Heart left ventricle (tissue), 16 donors: ENCODE measurements at regions not wholly inside any gene's neighbourhood (a gene's known extent, or its start where the extent isn't known, plus 50 kb on each side); places are given as distances from the start of the nearest gene placed in this dataset.

Experiments
- ATAC-seq, 4 donors: fragments of 200-7000 bp; cut with Tn5 transposase; one replicate each; pipeline ENCODE4 v1.9.1; 2020 to 2022; ENCODE audit warnings: moderate library complexity in 4 of 4, mild to moderate bottlenecking in 3 of 4, moderate number of reproducible peaks in 1 of 4
- DNase-seq, 5 donors: peaks; one replicate each; pipeline ENCODE4 v3.0.0-alpha.2; 2020
- H3K27ac ChIP-seq, 12 donors: fragments of 200-600 bp; sonication (generic) in 4 of 12; one replicate each; pipeline versions ENCODE4 v1.5.0 to v1.8.0; 2016 to 2022; ENCODE audit warnings: mild to moderate bottlenecking in 2 of 12
- H3K27me3 ChIP-seq, 9 donors: fragments of 200-600 bp; sonication (generic) in 2 of 9; one replicate each; pipeline versions ENCODE4 v1.5.1 to v1.8.0; 2016 to 2022; ENCODE audit warnings: mild to moderate bottlenecking in 3 of 9
- H3K36me3 ChIP-seq, 9 donors: fragments of 200-600 bp; sonication (generic) in 2 of 9; one replicate each; pipeline versions ENCODE4 v1.5.0 to v1.8.0; 2018 to 2022; ENCODE audit warnings: mild to moderate bottlenecking in 2 of 9
- H3K4me1 ChIP-seq, 12 donors: fragments of 200-600 bp; sonication (generic) in 4 of 12; one replicate each; pipeline versions ENCODE4 v1.5.0 to v1.8.0; 2016 to 2022; ENCODE audit warnings: mild to moderate bottlenecking in 3 of 12
- H3K4me3 ChIP-seq, 12 donors: fragments of 200-600 bp; sonication (generic) in 4 of 12; one replicate each; pipeline versions ENCODE4 v1.5.0 to v1.8.0; 2017 to 2022; ENCODE audit warnings: mild to moderate bottlenecking in 9 of 12, moderate library complexity in 4 of 12
- H3K9me3 ChIP-seq, 12 donors: fragments of 200-600 bp; sonication (generic) in 4 of 12; one replicate each; pipeline versions ENCODE4 v1.5.0 to v1.8.0; 2016 to 2022; ENCODE audit warnings: mild to moderate bottlenecking in 1 of 12
- CTCF ChIP-seq, 12 donors: fragments of 200-600 bp; sonication (generic) in 4 of 12; IDR thresholded peaks; one replicate each; pipeline versions ENCODE4 v1.5.0 to v1.8.0; 2018 to 2022; ENCODE audit warnings: antibody characterized with exemption in 12 of 12, mild to moderate bottlenecking in 5 of 12
- POLR2A ChIP-seq, 2 donors: fragments of 450-650 bp; IDR thresholded peaks; one replicate each; pipeline ENCODE4 v1.6.1; 2017; ENCODE audit warnings: antibody characterized with exemption in 2 of 2, mild to moderate bottlenecking in 2 of 2, moderate library complexity in 2 of 2
- WGBS, 4 donors: extraction: QIAGEN DNeasy Blood & Tissue Kit in 2 of 4; methylation state at CpG; one replicate each; pipeline versions ENCODE4 v1.1.5 to v1.1.7; 2013 to 2018; 5-methylcytosine and 5-hydroxymethylcytosine counted together
- intact Hi-C, 10 donors: fragments of 100-400 bp; cut with DNase I; formaldehyde crosslinking; loops; one replicate each; pipeline versions ENCODE4 v1.11.1 to v1.14.2; 2022
- donor health status: ischemic (EF 13 %, LVEDD 7.1; RV severe dilation, severe dysfunction).
- donor health status: healthy with polysubstance abuse.
- donor health status: DM: no; HTN: yes; CAD: no.
- donor health status: DM: no; HTN: no; CAD: no.
- donor health status: ischemic (EF 25% LVEDD 6.9; RV normal size, moderate dysfunction).
- donor health status: ischemic (EF 25% LVEDD 5.7; RV mildly dilated, moderate dysfunction).
- donor health status: healthy.
- donor health status: DM: yes; HTN: yes; CAD: no.
- donor health status: ischemic (EF 35%, LVEDD 5.7; RV mildly dilated, moderate dysfunction).
- donor health status: nonischemic (EF 11% LVEDD 7.7; RV severe dilation, severe dysfunction).
- donor health status: DM: yes; HTN: yes; CAD: no.
- donor health status: PGD.
- donor health status: ischemic (EF 29% LVEDD 5.4; RV normal size, mild dysfunction).
- donor health status: nonischemic (EF 23%, LVEDD 6.1; RV moderate dilation, normal function).

GRCh38 chr11:45023065-45023365, 72.3 kb upstream of the TP53I11 start:
- ATAC-seq: no peak
- no peaks in the 10 kb centered on the region for H3K36me3 ChIP-seq
- H3K4me1 ChIP-seq: peaks cover 10 to 64% (median 37%) of the 10 kb centered on the region in 12 donors
- intact Hi-C loops: loop anchor here in 3 of 10 donors (5.0 kb wide), 2 partner anchors 71 to 76 kb away; partner anchors contain the start of gene TP53I11 (in 2 of the 3)
- no peaks in the 10 kb centered on the region for H3K27me3 ChIP-seq
- H3K4me3 ChIP-seq: no peak overlapping the region
- 73 to 77% (median 76%) methylated on average over 5 of the region's 5 CpGs for WGBS, 4 donors
- no peak for TF ChIP-seq POLR2A (IDR thresholded peaks at IDR 0.05)
- TF ChIP-seq CTCF (IDR thresholded peaks at IDR 0.05): no peak
- DNase-seq: no peak
- H3K27ac ChIP-seq: no peak overlapping the region
- H3K9me3 ChIP-seq: no peaks in the 10 kb centered on the region

GRCh38 chr11:45024316-45024715, 73.6 kb upstream of the TP53I11 start:
- intact Hi-C loops: loop anchor here in 3 of 10 donors (5.0 kb wide), 2 partner anchors 72 to 77 kb away; partner anchors contain the start of gene TP53I11 (in 2 of the 3)
- no peaks in the 10 kb centered on the region for H3K36me3 ChIP-seq
- ATAC-seq: no peak
- H3K27ac ChIP-seq: no peak overlapping the region
- H3K9me3 ChIP-seq: no peaks in the 10 kb centered on the region
- WGBS, 4 donors: 62 to 80% (median 73%) methylated on average over 4 of the region's 4 CpGs
- peaks cover 10 to 74% (median 41%) of the 10 kb centered on the region in 12 donors for H3K4me1 ChIP-seq
- no peak for DNase-seq
- TF ChIP-seq POLR2A (IDR thresholded peaks at IDR 0.05): no peak
- TF ChIP-seq CTCF (IDR thresholded peaks at IDR 0.05): no peak
- H3K4me3 ChIP-seq: no peak overlapping the region
- no peaks in the 10 kb centered on the region for H3K27me3 ChIP-seq

- intact Hi-C loops: loop anchor here in 6 of 10 donors (5.0 kb wide), 3 partner anchors 62 to 78 kb away; partner anchors contain the start of gene TP53I11 (in 2 of the 6)
- TF ChIP-seq CTCF (IDR thresholded peaks at IDR 0.05) (no peak), POLR2A (IDR thresholded peaks at IDR 0.05) (no peak)
- H3K36me3 ChIP-seq: no peaks in the 10 kb centered on the region
- peaks cover 10 to 74% (median 41%) of the 10 kb centered on the region in 12 donors for H3K4me1 ChIP-seq
- DNase-seq (no peak), ATAC-seq (no peak)
- H3K27ac ChIP-seq: peak overlapping the region in 5 of 12 donors; percentile 71 to 85 (median 82)
- H3K4me3 ChIP-seq: no peak overlapping the region
- H3K9me3 ChIP-seq: no peaks in the 10 kb centered on the region
- WGBS, 4 donors: 87 to 95% (median 93%) methylated on average over 4 of the region's 4 CpGs
- H3K27me3 ChIP-seq: no peaks in the 10 kb centered on the region
Observed at GRCh38 chr11:45024846-45025588, 74.3 kb upstream of the TP53I11 start.

- H3K27me3 ChIP-seq: no peaks in the 10 kb centered on the region
- peaks cover 10 to 66% (median 38%) of the 10 kb centered on the region in 12 donors for H3K4me1 ChIP-seq
- H3K4me3 ChIP-seq: no peak overlapping the region
- intact Hi-C loops: loop anchor here in 4 of 10 donors (2.0 to 5.0 kb wide), 3 partner anchors 21 to 79 kb away; no protein-coding TSS in a partner anchor
- peak; percentile 64 to 93 (median 70) for ATAC-seq
- DNase-seq: peak; percentile 66 to 88 (median 87)
- peak overlapping the region in 10 of 12 donors; percentile 16 to 85 (median 68) for H3K27ac ChIP-seq
- H3K36me3 ChIP-seq: no peaks in the 10 kb centered on the region
- TF ChIP-seq POLR2A (IDR thresholded peaks at IDR 0.05) (no peak), CTCF (IDR thresholded peaks at IDR 0.05) (no peak)
- no peaks in the 10 kb centered on the region for H3K9me3 ChIP-seq
- WGBS, 4 donors: 44 to 49% (median 47%) methylated on average over 12 of the region's 12 CpGs
Observed at GRCh38 chr11:45025716-45026492, 75.2 kb upstream of the TP53I11 start.
